HG03064 (cell line): ENCODE measurements at regions not wholly inside any gene's neighbourhood (a gene's known extent, or its start where the extent isn't known, plus 50 kb on each side); places are given as distances from the start of the nearest gene placed in this dataset.
"Not testable (repeated sequence)": the region's sequence is repeated elsewhere in the genome, so short reads cannot be mapped to it uniquely, and the experiment has no call there.

Experiments used
- ATAC-seq: cut with Tn5 transposase; IDR thresholded peaks from one replicate; pipeline ENCODE4 v1.9.1; 2021; ENCODE audit warnings: low read depth; ENCODE audit not compliant: unreplicated experiment

DNA sequence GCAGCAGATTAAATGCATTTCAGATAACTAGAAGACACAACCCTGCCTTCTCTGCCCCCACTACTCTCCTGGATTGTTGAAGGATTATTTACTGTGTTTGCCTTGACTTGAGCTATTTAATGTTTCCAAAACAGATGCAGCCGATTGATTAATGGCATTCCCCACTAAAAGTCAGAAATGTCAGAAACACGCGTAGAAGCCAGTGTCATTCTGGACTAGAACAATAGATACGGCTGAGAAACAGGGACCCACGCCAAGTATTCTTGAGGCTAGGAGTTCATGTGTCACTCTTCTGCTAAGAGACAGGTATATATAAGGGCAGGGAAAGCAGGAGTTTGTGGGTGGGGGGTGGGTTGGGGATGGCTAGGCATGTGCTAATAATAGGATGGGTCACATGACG lies 366.7 kb upstream of the PROX1 start:
- no peak for ATAC-seq

DNA sequence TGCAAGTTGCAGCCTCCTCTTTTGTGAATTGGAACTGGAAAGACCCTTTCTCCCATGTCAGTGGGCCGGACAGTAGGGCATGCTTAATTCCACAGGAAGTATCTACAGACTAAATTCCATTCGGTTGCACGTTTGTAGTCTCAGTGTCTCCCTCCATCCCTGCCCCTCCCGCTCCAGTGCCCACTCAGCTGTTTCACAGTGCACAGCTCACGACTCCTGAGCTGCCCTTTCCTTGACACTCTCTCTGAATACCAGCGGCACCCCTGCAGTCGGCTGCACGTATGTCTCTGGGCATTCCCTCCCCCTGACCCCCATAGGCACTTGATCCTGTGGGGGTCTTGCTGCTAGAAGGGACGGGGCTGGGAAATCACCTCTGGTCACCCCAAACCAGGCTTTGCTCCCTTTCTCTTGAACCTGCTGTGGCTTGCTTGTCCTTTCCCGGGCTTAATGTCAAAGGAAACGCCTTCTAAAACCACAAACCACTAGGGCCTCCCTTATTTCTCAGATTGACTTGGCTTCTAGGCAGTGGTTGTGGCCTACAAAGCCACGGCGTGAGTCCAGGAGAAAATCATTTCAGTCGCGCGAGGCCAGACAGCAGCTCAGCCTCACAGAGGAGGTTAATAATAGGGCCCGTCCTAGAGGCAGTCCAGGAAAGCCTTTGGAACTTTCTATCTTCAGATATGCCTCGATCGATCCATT lies 365.3 kb upstream of the PROX1 start:
- no peak for ATAC-seq

DNA sequence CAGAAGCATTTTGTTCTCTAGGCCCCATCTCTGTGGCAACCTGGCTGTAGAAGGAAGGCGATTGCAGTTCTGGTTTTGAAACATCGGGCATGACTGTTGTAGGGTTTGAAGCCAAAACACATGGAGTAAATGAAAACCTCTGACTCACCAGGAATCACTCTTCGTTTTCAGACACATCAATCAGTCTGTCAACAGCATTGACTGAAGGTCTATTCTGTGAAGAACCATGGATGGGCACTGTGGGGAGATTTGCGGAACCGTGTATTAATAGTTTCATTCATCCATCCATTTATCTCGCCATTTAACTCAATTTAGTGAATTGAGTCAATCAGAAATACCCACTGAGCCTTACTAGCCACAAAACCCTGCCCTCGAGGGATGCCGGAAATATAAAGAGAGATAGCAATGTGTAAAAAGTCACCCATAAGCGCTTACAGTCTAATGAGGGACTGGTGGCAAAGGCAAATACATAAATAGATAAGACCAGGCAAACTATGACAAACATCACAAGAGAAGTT lies 364.6 kb upstream of the PROX1 start:
- ATAC-seq = no peak

DNA sequence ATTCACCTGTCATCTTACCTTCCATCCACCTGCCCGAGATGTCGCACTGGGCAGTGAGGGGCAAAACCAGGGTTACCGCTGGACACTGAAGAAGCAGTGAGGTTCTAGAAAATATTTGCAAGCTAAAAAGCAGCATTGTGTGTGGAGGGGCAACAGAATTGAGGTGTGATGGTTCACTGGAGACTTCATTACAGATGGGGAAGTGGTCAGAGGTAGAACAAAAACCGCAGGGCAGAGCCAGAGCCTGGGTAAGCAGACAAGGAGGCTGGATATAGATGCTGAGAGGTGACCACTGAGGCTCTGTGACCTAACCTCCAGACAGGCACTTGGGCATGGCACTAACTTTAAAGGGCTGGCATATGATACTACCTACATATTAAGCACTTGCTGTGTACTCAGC lies 363.9 kb upstream of the PROX1 start:
- ATAC-seq = no peak

DNA sequence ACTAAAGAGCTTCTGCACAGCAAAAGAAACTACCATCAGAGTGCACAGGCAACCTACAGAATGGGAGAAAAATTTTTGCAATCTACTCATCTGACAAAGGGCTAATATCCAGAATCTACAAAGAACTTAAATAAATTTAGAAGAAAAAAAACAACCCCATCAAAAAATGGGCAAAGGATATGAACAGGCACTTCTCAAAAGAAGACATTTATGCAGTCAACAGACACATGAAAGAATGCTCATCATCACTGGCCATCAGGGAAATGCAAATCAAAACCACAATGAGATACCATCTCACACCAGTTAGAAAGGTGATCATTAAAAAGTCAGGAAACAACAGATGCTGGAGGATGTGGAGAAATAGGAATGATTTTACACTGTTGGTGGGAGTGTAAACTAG lies 351.0 kb upstream of the PROX1 start:
- ATAC-seq = not testable (repeated sequence)

DNA sequence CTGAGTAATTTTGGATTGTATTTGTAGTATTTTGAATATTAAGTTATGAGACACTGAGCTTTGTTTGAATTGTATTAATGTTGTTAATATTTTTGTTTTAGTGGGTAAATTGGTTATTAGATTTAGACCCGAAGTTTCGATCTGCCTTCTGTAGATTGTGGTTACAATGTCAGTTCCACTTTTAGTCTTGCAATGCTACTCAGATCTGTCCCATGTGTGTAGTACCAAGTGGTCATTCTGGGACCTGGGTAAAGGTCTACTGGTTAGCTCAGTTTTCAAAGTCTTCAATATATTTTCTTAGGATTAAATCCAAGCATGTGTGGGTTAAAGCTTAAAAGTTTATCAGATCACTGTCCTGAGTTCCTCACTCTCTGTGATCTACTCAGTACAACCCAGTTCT lies 346.5 kb upstream of the PROX1 start:
- ATAC-seq = no peak

DNA sequence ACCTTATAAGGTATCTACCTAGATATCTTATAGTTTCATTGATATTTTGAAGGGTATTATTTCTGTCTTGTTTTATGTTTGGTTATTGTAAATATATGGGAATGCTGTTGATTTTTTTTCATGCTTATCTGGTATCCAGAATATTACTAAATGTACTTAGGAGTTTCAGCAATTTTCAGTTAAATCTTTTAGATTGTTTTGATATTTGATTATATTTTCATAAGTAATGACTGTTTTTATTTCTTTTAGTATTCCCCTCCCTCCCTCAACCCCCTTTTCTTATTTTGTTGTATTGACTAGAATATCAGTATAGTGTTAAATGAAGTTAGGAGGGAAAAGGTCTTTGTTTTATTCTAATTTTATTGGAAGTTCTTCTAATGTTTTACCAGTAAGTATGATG lies 344.4 kb upstream of the PROX1 start:
- no peak for ATAC-seq

DNA sequence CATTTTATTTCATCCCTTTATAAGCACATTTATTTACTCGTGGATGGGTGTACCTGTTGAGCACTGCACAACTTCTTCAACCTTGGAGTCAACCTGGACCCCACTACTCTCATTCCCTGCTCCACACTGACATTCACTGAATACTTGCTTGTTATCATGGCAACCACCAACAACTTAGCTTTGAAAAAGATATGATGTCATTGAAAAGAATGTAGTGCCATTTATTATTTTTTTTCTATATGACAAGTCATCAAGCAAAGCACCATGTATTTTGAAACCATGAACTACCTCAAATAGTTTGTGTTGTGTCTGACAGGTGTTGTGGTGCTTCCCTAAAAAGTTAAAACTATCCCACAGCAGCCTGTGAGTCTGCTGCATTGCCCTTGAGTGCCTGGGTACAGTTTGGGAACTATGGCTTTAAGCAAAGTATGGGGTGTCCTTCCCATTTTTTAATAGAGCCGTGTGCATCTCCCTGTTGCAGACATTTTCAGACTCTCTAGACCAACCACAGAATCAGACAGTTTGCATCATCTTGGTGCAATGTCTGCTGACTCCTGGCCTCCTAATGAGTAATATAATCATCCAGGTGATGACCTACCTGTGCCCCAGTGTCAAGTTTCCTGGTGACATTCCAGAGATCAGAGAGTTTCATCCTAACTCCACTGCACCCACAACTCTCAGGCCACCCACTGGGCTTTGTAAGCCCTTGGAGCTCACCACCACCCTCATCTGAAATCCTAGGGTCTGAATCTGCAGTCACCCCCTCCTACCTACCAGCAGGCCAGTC lies 339.7 kb upstream of the PROX1 start:
- no peak for ATAC-seq

DNA sequence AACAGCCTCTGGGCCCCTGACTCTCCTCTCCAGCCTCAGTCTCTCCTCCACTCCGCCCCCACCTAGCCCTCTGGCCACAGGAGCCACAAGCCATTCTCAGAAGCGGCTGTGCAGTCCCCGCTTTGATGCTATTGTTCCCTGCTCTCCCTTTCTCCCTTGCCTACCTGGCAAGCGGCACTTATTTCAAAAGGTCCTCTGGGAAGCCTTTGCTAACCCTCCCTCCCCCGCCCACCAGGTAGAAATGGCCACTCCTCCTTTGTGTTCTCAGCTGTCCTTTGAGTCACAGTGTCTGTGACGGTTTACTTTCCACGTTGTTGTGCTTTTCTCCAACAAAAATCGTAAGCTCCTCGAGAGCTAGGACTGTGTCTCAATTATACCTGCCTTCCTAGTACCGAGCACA lies 338.4 kb upstream of the PROX1 start:
- ATAC-seq = no peak

DNA sequence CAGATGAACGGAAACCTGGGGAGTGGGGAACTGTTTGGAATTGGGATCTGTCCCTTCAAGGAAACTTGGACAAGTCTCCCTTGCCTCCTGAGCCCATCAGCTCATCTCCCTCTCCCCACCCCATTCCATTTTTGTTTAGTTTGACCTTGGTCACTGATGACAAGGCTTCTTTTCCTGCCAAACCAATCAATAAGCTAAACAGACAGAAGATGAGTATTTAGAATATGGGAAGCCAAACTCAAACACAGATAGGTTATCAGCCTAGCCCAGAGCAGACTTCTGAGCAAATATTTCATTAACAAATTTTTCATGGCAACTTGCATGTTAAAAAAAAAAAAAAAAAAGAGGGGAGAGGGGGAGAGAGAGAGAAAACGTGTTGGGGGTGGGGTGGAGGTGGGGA lies 337.2 kb upstream of the PROX1 start:
- ATAC-seq = no peak

DNA sequence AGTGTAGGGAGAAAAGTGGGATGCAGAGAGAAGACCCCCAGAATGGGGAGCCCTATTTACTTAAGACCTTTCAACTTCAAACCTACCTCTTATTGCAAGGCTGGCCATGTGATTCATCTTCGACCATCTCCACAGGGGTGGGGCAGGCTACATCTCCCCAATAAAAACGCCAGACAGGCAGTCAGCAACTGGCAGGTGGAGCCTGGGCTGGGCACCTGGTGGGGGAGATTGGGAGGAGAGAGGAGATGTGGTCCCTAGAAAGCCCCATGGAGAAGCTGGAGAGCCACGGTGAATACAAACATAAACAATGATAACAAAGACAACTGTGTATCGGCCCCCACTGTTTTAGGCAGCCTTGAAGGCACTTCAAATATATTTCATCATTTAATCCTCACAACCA lies 336.7 kb upstream of the PROX1 start:
- no peak for ATAC-seq

DNA sequence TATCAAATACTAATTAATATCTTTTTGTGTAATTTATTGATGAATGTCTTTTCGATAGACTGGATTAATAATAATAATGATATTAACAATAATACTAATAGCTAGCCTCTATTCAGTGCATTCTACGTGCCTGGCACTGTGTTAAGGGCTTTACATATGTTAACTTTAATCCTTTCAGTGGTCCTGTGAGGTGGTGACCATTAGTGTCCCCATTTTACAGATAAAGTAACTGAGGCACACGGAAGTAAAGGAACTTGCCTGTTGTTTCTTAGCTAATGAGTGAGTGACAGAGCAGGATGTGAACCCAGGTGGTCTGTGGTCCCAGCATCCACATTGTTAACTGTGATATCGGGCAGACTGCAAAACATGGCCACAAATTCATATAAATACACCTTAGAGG lies 335.7 kb upstream of the PROX1 start:
- ATAC-seq = no peak

DNA sequence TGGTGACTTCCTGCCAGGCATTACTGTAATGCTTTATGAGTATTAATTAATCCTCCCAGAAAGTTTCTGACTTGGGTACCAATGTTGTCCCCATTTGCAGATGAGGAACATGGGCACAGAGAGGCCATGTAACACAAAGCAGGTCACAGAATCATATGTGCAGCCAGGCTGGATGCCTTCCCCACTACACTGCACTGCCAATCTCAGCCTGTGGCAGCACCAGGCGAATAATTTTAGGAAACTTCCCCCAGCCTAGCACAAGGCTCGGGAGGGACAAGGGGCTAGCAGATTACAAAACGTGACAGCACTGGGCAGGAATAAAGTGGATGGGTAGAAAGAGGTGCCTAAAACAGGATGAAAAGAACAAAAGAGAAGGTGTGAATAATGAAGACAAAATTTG lies 331.7 kb upstream of the PROX1 start:
- ATAC-seq = no peak

DNA sequence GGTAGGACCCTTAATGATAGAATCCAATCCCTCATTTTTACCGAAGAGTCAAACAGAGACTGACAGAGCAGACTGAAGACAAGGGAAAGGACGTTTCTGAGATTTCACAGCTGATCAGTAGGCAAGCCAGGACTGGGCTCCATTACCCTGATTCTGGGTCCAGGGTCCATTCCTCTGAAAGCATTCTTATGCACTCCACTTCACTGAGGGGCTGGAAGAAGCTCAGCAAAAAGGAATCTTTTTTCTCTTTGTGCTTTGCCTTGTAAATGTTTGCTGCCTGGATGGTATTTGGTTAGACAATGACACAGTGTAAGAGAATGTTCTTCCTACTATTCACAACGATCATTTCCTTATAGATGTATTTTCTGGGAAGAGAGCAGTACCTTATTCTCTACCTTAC lies 331.3 kb upstream of the PROX1 start:
- ATAC-seq = no peak

DNA sequence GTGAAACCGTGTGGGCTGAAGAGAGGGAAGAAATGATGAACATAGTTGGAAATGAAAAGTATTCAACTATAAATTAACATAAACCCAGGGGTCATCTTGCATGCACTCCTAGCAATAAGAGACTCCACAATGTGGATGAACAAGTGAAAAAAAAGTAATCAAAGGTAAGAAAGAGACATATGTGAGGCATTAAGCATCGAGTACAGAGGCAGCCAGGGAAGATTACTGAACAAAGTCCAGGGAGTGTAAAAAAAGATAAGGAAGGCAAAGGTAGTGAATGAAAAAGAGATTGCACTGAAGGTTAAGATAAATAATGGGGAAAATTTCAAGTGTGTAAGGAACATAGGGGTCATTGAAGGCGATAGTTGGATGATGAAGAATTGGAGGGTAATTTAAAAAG lies 330.8 kb upstream of the PROX1 start:
- no peak for ATAC-seq

DNA sequence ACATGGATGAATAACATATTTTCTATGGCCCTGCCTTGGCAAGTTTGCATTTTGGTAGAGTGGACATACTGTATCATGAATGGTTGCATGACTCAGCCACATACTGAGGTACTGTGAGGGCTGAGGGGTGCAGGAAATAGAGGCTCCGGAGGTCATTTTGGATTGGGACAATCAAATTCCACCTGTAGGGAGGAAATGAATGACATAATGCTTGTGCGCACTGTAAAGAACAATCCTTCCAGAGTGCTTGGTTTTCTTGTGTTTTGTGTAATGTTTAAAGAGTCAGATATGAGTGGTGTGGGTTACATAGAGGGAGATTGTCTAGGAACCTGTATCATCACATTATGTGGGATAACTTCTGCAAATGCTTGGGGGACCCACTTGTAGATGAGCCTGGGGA lies 329.9 kb upstream of the PROX1 start:
- ATAC-seq = no peak

DNA sequence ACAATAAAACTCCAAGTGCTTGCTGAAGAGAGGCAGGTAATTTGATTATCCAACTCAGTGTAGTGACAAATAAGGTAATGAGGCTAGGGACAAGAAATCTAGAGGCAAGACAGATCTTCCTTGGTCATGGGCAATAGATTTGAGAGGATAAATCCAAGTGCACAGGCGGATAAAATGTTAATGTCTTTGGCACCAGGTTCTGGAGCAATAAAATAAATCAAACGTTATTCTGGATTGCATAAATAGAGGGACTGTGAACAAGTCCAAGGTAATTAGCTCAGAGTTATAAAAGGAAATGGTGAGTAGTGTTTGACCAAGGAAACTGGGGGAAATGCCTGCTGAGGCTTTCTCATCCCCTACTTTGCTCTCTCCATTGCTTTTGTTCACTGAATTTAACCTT lies 329.3 kb upstream of the PROX1 start:
- no peak for ATAC-seq

DNA sequence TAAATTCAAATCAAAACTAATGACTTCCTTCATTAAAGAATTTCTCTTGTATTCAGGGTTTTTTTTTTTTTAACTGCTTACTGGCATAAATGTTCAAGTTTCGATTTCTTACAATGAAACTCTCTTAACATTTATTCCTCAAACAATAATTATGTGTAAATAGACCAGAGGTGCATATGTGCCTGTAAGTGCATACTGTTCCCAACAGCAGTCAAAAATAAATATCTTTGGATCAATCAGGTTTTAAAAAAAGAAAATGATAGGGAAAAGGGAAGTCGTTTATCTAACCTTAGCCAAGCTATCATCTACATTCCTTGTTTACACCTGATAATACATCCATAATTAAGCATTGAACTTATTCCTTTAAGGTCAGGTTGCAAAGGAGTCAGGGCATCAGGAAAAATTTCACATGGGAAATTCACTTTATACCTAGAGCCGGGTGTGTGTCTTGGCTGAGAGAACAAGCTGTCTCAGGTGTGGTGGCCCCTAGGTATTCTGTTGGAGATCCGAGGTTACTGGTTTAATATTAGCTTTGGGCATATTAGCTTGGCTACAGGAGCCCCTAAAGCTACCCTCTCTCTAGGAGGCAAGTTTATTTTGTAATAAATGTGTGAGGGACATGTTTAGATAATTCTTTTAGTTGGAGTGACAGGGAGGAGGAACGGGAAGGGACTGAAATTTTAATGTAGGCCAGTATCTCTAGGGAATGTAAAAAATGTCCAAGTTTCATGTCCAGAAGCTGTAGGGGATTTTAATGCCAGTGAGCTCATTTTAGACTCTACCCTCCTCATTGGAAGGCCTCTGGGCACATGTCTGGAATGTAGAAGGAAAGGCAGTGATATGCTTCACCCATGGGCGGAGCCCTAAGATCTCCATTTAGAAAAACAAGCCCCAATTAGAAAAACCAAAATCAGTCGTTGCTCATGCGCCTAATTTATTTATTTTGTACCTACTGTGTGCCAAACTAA lies 327.9 kb upstream of the PROX1 start:
- no peak for ATAC-seq

DNA sequence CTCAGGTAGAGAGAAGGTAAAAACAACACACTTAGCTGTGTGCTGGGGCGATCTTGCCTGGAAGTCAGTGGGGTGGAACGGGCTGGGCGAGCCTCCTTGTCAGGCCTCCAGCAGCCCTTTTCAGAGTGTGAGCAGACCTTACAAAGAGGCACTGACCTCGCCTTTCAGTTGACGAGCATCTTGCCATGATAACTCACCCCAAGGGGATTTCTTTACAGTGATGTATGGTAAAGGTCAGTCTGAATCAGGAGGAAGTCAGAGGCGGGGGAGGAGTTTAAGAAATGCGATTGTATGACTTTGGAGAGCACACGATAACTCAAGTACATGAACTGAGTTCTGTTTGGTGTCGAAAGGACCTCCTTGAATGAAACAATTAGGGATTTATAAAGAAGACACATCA lies 326.5 kb upstream of the PROX1 start:
- no peak for ATAC-seq

DNA sequence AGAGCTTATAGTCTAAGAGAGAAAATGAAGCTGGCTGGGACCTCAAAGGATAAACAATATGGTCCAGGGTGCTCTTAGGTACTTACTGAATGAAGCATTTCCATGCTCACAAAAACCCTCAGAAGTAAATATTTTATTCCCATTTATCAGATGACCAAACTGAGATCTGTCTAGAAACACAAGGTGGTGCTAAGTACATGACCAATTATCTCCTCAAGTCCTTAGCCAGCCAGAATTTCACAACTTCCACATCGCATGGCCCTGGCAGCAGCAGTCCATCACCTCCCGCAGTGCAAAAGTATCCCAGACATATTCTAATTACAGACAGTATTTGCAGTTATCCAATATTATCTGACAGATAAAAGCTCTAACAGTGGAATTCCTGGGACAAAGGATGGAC lies 321.7 kb upstream of the PROX1 start:
- ATAC-seq = no peak

DNA sequence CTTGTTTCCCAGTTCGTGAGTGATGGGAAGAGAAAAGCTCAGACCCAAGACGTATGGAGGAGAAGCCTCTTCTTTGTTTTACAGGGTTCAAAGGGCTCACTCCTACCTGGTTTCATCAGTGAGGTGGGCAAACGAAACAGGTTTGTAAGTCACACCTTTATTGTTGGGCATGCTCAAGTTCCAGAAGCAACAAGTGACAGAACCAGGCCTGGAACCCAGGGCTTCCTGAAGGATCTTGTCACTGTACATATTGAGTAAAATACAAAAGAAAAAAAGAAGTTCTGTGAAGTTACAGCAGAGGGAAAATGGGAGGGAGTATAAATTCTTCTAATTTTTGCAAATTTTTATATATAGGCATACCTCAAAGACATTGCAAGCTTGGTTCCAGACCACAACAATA lies 320.9 kb upstream of the PROX1 start:
- no peak for ATAC-seq
